ENCODE measurements at regions not wholly inside any gene's neighbourhood (a gene's known extent, or its start where the extent isn't known, plus 50 kb on each side); places are given as distances from the start of the nearest gene placed in this dataset.

DNA sequence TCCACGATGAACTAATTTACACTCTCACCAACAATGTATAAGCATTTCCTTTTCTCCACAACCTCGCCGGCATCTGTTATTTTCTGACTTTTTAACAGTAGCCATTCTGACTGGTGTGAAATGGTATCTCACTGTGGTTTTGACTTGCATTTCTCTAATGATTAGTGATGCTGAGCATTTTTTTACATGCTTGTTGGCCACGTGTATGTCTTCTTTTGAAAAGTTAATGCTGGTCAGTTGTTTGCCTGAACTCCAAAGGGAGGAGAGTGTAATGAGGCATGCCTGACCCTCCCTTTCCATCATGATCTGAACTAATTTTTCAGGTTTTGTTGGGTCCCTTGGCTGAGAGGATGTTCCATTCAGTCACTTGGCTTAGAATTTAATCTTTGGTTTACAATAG lies 50.7 kb upstream of the SVIL start:
- no peak overlapping the region for H3K4me3 Mint-ChIP-seq
- ATAC-seq (replicated peaks), result no peak
- peaks cover 21% of the 10 kb centered on the region for H3K36me3 Mint-ChIP-seq (ENCODE audit: low read depth)
- H3K27ac Mint-ChIP-seq, result no peak overlapping the region
- no peaks in the 10 kb centered on the region for H3K9me3 Mint-ChIP-seq
- peaks cover 33% of the 10 kb centered on the region for H3K4me1 Mint-ChIP-seq
- no peaks in the 10 kb centered on the region for H3K27me3 Mint-ChIP-seq
